ENCODE measurements at regions not wholly inside any gene's neighbourhood (a gene's known extent, or its start where the extent isn't known, plus 50 kb on each side); places are given as distances from the start of the nearest gene placed in this dataset.

DNA sequence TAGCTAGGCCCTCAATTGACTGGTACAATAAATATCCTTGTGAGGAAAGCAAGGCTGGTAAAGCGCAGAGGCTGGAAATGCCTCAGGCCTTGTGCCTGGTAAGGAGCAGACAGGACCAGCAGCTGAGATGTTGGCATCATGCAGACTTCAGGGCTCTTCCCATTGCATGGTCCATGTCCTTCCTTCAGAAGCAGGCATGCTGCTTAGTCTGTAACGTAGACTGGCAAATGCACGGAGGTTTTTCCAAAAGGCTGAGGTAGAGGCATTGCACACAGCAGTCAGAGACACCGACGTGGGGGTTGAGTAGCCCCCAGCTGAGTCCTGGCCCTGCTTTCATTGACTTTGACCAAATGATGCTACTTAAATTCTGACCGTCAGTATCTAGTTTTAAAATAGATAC lies 87.1 kb downstream of the ADRB2 start:
- no peak for DNase-seq (ENCODE audit: low spot score)

DNA sequence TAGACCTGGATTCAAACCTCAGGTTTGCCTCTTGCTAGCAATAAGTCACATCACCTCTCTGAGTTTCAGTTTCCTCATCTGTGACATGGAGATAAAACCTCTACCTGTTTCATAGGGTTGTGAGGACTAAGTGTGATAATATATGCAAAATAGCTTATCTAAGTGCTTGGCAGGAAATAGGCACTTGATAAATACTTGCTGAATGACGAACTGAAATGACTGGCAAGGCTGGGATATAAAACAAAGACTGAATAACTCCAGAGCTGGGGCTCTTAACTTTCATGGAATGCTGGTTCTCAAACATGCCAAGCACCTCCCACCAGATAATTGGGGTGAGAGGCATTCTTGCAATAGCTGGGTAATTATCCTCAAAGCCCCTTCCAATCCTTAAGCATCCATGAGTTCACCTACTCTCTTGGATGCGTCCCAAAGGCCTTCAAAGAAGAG lies 87.6 kb downstream of the ADRB2 start:
- no peak for DNase-seq (ENCODE audit: low spot score)

DNA sequence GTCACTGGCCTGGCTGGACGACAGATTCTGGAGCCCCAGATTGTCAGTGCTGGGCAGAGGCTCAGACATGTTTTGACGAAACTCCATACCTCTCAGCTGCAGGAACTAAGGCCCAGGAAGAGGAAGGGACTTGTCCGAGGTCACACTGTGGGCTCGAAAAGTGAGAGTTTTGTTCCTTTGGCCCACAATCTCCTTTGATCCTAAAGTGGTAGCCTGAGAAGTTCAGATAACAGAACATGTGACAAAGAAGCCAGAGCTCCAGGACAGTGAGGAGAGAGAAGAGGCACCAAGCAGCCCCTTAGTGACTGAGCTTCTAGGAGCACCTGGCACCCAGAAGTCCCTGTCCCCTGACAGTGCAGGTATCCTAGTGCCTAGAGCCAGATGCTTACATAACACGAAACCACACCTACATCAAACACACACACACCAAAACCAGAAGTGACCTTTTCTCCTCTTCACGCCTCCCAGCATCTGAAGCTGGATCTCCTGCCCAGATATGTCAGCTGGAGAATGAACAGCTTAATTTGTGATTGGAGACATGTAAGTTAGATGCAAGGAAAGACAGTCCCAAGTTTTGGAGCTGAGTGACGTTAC lies 88.9 kb downstream of the ADRB2 start:
- no peak for DNase-seq (ENCODE audit: low spot score)

DNA sequence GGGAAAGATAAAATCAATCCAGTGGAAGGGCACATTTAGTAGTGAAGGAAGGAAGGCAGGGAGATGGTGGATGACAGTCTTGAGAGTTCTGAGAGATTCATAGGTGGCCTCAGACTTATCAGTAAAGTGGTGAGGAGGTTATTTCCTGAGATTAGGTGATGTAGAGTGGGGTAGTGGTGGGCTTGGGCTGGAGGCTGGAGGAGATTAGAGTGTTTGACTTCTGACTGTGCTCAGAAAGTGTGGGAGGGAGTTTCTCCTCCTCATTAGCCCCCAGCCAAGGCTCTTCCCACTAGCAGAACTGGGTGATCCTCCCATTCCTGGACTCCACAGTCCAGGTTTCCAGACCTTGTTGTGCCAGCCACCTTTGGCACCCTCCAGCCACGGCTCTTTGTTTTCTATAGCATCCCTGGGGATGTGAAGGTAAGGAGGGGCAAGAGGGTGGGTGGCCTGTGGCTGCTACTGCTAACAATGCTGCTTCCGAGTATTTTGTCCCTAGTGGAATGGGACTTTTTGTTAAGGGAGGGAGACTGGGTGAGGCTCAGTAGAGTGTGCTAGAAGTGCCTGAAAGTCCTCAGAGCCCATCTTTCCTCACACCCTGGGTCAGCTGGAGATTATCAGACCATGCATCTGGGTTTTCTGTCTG lies 94.4 kb downstream of the ADRB2 start:
- DNase-seq (ENCODE audit: low spot score), result no peak

DNA sequence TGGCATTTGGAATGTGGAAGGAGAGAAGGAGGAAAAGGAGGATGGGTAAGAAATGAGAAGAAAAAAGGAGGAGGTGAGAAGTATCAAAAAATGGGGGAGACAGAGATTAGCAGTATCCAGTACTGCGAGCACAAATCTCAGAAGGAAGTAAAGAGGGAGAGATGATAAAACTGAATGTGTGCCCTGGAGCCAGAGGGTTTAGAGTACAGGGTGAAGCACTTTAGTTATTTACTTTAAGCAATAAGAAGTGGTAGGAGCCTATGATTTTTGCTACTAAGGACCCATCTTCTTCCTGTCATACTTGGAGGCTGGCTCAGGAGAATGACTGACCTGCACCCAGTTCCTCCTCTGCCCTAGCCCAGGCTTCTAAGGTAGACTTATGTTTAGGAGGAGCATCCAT lies 94.9 kb downstream of the ADRB2 start:
- DNase-seq (ENCODE audit: low spot score), result no peak

DNA sequence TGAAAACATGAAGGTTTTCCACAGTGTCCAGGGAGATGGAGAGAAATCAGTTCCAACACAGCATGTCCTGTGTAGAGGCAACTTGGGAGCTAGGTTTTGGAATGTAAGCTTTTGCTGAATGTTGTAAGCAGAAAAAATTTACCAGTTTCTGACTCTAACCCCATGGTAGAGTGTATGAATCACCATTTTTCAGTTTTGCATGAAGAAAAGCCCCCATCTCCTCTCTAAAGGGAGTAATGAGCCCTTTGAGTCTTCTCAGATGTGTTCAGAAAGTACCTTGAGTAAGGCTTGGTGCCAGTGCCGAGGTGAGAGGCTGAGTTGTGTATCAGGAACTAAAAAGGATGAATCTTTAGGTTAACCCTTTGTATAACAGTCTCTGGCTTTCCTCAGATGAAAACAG lies 96.2 kb downstream of the ADRB2 start:
- DNase-seq (ENCODE audit: low spot score), result no peak

DNA sequence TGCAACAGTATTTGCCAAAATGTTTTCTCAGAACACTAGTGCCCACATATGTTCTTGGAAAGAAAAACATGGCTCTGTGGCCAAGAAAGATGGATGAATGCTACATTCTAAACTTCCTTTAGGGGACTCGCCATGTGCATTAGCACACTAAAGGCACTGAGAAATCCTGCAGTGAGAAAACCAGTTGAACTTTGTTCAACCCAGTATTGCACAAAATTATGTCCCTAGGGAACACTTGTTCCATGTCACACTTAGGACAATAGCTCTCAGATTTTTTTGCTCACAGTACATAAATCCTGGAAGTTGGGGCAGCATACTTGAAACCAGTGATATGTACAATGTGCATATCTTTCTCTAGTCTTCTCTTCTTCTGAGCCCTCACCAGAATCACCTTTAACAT lies 96.6 kb downstream of the ADRB2 start:
- no peak for DNase-seq (ENCODE audit: low spot score)

DNA sequence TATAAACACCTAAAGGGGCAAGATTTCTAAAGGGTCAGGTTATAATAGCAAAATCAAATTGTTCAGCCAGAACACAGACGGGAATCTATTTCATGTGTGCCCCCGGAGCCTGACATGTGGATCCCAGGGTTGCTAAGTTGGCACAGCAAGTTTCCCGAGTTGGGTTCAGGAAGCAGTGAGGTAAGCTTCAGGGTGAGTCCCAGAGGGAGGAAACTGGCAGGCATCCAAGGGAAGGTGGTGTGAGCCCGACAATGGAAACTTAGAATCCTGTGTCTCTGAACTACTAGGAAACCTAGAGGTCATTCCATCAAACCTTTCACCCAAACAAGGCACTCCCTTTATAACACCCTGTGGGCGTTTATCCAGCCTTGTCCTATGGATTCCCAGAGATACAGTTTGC lies 98.4 kb downstream of the ADRB2 start:
- DNase-seq (ENCODE audit: low spot score), result no peak

DNA sequence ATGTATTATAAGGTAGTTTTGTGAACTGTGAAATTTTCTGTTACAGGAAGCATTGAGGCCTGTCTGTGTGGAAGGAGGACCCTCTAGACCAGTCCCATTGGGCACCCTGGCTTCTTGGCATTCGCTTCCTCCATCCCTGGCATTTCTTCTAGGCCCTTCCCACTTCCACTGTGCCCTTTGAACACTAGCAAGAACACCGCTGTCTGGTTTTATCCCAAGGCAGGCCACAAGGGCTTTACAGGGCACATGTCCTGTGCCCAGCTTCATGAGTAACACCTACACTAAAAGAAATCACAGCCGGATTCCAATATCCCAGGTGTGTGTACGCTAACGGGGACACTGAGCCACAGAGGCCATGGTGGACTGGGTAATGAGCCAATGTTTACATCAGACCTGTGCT lies 99.8 kb downstream of the ADRB2 start:
- no peak for DNase-seq (ENCODE audit: low spot score)

DNA sequence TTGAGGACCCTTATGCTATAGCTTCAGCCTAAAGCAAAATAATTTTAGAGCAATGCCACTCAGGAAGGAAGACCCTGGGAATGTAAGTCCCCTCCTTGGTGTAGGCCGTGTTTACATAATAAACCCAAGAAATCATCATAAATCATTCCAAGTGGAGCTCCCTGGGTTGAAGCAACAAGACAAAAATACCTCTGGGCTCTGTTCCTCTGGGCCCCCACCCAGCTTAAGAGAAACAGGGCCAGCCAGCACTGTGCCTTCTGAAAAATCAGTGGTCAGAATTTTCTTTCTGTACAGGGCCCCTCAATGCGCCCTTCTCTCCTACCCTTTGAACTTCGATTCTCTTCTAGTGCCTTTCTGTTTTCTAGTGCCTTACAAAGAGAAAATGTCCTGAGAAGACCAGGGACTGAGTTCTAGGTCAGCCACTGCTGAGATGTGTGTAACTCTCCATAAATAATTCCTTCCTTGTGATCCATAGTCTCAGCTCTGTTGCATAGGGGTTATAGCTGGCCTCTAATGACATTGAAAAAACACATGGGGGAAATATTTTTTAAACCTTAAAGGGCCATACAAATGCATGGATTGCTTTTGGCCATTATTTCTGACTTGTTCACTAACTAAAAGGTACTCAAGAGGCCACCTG lies 101.0 kb downstream of the ADRB2 start:
- no peak for DNase-seq (ENCODE audit: low spot score)

DNA sequence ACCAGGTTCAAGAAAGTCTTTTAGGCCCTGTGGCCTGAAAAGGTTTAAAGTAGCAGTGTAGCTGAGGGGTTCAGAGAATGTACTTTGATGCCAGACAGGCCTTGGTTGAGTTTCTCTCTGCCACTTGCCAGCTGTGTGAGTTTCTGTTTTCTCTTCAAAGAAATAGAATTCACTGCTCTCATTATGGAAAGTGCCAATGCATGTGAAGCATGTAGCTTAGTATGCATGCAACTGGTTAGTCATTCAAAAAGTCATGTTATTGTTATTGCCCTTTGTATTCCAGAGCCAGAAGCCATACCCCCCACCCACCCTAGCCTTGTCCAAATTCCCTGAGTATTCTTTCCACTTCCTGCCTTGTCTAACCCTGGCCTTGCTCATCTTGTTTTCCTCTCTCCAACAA lies 101.7 kb downstream of the ADRB2 start:
- no peak for DNase-seq (ENCODE audit: low spot score)

DNA sequence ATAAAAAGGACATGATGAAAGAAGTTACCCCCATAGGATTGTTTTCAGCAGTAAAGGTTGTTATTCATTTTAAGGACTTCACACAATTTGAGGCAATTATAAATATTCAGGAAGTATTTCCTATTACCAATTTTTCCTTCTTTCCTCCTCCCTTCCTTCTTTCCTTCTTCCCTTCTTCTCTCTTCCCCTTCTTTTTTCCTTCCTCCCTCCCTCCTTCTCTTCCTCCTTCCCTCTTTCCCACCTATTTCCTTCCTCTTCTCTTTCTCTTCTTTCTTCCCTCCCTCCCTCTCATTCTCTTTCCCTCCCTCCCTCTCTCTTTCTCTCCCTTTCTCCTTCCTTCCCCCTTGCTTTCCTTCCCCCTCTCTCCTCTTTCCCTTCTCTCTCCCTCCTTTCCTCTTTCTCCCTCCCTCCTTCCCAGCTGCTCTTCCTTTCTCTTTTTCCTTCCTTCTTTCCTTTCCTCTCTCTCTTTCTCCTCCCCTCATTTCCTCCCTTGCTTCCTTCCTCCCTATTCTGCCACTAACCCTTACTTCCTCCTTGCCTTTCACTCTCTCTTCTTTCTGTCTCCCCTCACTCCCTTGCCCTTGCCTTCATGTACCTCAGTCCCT lies 105.1 kb downstream of the ADRB2 start:
- DNase-seq (ENCODE audit: low spot score), result no peak

DNA sequence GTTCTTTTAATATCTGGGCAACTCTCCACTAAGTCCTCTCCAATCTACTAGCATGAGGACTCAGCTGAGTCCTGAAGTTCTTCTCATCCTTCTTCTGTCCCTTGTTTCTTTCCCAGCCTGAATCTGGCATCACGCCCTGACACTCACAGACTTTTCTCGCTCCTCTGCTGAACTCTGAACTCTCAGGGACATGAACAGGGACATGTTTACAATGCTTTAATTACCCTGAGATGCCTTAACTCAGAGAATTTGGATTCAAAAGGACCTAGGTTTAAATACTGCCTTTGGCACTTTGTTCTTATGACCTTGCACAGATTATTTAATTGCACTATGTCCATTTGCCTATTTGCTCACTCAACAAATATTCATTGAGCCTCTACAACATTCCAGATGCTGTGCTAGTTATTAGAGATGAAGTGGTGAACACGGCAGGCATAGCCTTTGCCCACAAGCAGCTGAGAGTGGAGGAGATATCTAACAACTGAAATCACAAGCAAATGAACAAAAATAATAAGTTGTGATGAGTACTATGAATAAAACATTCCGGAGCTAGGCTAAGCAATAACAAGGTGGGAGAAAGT lies 106.0 kb downstream of the ADRB2 start:
- DNase-seq (ENCODE audit: low spot score), result no peak

DNA sequence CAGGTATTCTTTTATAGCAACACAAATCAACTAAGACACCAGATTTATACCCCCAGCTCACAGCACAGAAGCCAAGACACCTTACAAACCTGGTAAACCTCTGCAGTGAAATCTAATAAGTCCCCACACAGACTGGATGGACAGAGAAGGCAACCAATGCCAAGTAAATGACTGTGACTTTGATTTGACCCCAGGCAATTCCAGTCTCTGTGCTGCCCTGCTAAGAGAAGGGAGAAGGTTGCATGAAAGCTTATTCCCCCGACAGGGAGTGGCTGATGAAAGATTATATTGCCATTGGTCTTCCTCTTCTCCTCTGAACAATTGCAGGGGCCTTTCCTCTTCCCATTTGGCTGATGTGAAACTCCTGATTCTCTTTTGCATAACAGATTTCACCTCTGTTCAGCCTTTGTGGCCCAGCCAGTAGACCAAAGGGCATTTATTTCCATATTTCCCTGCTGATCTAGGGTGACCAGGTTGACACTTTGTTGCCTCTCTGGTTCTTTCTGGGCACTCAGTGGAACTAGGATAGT lies 107.6 kb downstream of the ADRB2 start:
- no peak for DNase-seq (ENCODE audit: low spot score)

DNA sequence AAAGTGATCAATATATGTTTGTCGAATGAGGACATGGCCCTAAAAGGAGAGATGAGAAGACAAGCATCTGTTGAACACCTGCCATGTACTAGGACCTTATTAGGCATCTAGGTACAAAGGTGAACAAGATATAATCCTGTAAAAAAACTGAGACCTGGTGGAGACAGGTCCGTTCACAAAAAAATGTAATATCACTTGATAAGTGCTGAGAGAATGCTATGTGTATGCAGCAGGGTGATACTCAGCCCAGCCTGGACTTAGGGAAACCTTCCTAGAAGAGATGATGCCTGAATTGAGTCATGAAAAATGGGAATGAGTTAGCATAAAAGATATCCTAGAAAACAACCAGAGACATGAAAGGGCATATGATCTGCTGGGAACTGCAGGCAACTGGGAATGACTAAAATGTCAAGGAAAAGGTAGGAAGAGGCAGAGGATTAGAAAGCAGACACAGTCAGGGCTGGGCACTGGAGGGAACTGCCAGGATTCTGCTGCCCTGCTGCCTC lies 108.5 kb downstream of the ADRB2 start:
- DNase-seq (ENCODE audit: low spot score), result no peak

DNA sequence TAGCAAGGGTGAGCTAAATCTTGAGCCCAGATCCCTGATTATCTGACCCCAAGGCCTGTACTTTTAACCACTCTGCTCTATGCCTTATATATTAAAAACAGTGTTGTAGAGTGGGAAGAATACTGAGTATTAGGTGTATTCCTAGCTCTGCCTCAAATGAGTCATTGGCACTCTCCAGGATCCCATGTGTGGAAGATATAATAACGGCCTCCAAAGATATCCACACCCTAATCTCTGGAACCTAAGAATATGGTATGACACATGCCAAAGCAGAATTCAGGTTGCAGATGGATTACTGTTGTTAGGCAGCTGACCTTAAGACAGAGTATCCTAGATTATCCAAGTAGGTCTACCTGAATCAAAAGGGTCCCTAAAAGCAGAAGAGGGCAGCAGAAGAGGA lies 110.8 kb downstream of the ADRB2 start:
- no peak for DNase-seq (ENCODE audit: low spot score)

DNA sequence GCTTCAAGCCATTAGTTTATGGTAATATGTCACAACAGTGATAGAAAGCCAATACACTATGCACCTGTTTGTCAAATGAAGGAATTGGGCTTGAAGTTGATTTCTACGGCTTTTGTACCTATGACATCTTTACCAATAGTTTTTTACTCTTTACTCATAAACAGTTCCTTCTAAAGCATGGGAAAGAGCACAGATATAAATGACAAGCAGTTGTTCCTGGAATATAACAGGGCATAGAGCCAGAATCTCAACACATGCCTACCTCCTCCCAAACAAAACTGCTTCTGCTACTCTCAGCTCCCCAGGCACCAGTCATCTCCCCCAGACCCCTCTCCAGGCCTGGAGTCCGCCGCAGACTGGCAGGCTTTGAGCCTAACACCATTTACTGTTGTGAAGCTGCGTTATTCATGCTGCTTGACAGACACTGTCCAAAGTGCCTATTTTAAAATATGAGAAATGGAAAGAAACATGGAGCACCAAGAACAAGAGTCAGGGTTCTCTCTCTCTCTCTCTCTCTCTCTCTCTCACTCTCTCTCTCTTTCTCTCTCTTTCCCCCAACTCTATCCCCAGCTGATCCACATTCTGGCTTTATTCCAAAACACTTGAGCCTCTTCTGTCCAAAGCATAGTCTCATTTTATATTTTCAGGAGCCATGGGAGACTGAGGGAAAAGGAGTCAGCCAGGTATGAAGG lies 111.6 kb downstream of the ADRB2 start:
- DNase-seq (ENCODE audit: low spot score), result no peak

DNA sequence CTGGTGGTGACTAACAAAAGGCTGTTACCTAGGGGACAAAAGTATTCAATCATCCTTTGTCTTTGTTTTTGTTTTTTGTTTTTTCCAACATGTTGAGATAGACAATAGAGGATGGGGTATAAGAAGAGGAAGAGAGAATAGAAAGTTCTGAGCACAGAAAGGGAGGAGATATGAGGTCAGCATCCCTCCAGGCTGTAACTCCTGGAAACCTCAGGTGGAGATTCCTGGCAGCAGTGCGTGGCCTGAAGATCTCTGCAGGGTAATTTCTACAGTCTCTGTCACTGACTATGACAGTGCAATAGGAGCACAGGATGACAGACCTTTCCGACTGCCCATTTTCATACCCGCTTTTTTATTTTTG lies 112.1 kb downstream of the ADRB2 start:
- no peak for DNase-seq (ENCODE audit: low spot score)

DNA sequence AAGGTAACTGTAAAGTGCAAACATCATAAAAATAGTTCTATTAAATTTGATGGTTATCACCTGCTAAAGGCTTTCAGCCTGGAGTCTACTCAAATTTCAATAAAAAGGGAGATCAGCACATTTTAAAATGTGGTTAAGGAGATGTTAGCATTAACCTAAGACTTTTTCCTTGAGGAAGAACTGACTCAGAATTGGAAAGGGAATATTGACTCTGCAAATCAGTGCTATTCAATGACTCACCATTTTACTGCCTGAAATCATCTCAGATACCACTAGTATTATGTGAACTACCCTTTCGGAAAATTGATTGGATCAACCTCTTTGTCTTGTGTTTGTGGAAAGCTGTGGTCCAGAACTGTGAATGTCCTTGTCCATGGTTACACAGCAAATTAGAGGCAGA lies 113.3 kb downstream of the ADRB2 start:
- no peak for DNase-seq (ENCODE audit: low spot score)

DNA sequence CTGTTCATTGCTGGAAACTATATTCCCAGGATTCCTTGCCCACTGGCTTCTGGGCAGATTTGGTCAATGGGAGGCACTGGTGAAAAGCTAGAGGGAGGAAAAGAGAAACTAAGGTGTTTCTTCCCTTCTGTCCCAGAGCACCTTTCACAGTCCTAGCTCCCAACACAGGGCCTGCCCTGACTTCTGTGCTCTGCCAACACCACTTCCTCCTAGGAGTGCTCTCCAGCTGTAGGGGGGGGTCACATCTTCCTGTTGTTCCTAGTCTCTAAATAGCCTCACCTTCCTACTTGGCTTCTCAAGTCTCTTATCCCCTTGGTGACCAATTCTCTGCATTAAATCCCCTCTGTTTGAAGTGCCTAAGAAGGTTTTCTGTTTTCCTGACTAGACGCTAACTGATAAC lies 115.4 kb downstream of the ADRB2 start:
- no peak for DNase-seq (ENCODE audit: low spot score)

DNA sequence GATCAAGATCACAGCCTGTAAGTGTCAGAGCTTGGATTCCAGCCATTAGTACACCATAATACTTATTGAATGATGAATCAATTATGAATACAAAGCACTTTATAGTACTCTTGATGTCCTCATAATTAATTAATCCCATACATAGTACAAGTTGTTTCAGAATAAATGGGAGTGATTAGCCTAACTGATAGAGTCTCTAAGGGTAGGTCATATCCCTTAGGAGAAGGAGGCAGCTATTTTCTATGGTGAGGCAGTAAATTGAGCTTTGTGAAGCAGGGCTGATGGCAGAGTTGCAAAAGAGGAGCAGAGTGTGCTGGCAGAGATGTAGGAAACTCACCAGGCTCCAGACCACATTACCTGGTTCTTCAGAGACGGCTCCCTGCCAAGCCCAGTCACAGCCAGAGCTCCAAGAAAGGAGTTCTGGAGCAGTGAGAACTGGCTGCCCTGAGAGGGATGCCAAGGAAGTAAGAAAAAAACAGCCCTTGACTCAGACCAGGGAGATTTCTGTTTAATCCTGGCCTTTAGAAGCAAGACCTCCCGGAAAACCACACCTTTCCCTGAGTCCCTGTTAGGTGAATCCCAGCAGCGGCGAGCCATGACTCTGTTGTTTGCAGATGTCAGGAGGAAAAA lies 112.9 kb downstream of the SH3TC2 start:
- DNase-seq (ENCODE audit: low spot score), result peak; percentile 14

DNA sequence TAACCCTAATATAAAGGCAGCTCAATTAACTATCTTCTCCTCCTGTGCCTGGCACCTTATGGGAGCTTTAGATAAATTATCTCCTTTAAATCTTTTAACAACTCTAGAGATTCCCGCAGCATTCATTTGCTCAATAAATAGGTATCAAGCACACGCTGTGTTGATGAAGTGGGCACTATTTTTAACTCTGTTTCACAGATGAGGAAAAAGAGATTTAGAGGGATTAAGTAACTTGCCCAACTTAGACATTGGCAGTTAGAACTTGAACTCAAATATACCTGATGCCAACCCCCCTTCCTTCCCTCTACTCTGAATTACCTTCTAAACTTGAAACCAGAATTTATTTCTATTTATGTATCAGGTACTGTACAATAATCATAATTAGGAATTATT lies 112.4 kb downstream of the SH3TC2 start:
- no peak for DNase-seq (ENCODE audit: low spot score)
